HPDE6-E6E7 (cell line): ENCODE measurements at regions not wholly inside any gene's neighbourhood (a gene's known extent, or its start where the extent isn't known, plus 50 kb on each side); places are given as distances from the start of the nearest gene placed in this dataset.

Experiments
- DNase-seq: peaks from one replicate; pipeline ENCODE4 v3.0.0; 2011; ENCODE audit warnings: missing footprints; ENCODE audit errors: extremely low spot score

- DNase-seq = no peak
Observed at GRCh38 chr5:156256642-156257041, 70.3 kb upstream of the SGCD start.

- DNase-seq = no peak
Observed at GRCh38 chr5:156258934-156259333, 68.0 kb upstream of the SGCD start.

- no peak for DNase-seq
Observed at GRCh38 chr5:156259618-156260017, 67.3 kb upstream of the SGCD start.

GRCh38 chr5:156261275-156261939 lies 65.6 kb upstream of the SGCD start:
- DNase-seq = no peak

- DNase-seq = no peak
Observed at GRCh38 chr5:156271569-156271968, 55.4 kb upstream of the SGCD start.

- DNase-seq = no peak
Observed at GRCh38 chr5:156272139-156272538, 54.8 kb upstream of the SGCD start.

GRCh38 chr5:156273325-156273724 lies 53.6 kb upstream of the SGCD start:
- no peak for DNase-seq

- DNase-seq = no peak
Observed at GRCh38 chr5:156274453-156274852, 52.5 kb upstream of the SGCD start.
